Type B pancreatic cell (in vitro differentiated cells): ENCODE measurements at regions not wholly inside any gene's neighbourhood (a gene's known extent, or its start where the extent isn't known, plus 50 kb on each side); places are given as distances from the start of the nearest gene placed in this dataset.

Source experiments
- DNase-seq: peaks from one replicate; pipeline ENCODE4 v3.0.0; 2021; ENCODE audit warnings: mixed read lengths; ENCODE audit not compliant: unreplicated experiment; ENCODE audit errors: extremely low spot score
- H3K27ac Mint-ChIP-seq: 2 replicates; pipeline ENCODE4 v1.8.0; 2021; ENCODE audit warnings: mild to moderate bottlenecking, mixed read lengths
- H3K27me3 Mint-ChIP-seq: 2 replicates; pipeline ENCODE4 v1.8.0; 2021; ENCODE audit warnings: mixed read lengths
- H3K36me3 Mint-ChIP-seq: 2 replicates; pipeline ENCODE4 v1.8.0; 2021; ENCODE audit warnings: mixed read lengths
- H3K4me1 Mint-ChIP-seq: one replicate; pipeline ENCODE4 v1.8.0; 2021; ENCODE audit warnings: mixed read lengths; ENCODE audit not compliant: unreplicated experiment
- H3K4me3 Mint-ChIP-seq: 2 replicates; pipeline ENCODE4 v1.8.0; 2021; ENCODE audit warnings: mild to moderate bottlenecking, mixed read lengths
- H3K9me3 Mint-ChIP-seq: 2 replicates; pipeline ENCODE4 v1.8.0; 2021; ENCODE audit warnings: mixed read lengths
- TF ChIP-seq, protein P1 (sequence below): fragments of 200-600 bp; sonication (generic); conservative IDR thresholded peaks from 2 replicates; pipeline ENCODE4 v1.5.0; 2021; ENCODE audit warnings: antibody characterized with exemption, mild to moderate bottlenecking

GRCh38 chr2:217666338-217666737 lies 336.5 kb downstream of the TNS1 start:
- H3K36me3 Mint-ChIP-seq, result no peaks in the 10 kb centered on the region
- TF ChIP-seq, protein P1, sequence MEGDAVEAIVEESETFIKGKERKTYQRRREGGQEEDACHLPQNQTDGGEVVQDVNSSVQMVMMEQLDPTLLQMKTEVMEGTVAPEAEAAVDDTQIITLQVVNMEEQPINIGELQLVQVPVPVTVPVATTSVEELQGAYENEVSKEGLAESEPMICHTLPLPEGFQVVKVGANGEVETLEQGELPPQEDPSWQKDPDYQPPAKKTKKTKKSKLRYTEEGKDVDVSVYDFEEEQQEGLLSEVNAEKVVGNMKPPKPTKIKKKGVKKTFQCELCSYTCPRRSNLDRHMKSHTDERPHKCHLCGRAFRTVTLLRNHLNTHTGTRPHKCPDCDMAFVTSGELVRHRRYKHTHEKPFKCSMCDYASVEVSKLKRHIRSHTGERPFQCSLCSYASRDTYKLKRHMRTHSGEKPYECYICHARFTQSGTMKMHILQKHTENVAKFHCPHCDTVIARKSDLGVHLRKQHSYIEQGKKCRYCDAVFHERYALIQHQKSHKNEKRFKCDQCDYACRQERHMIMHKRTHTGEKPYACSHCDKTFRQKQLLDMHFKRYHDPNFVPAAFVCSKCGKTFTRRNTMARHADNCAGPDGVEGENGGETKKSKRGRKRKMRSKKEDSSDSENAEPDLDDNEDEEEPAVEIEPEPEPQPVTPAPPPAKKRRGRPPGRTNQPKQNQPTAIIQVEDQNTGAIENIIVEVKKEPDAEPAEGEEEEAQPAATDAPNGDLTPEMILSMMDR, result no peak
- H3K27me3 Mint-ChIP-seq, result no peaks in the 10 kb centered on the region
- peaks cover 14% of the 10 kb centered on the region for H3K9me3 Mint-ChIP-seq
- H3K4me3 Mint-ChIP-seq, result no peak overlapping the region
- DNase-seq, result no peak
- H3K4me1 Mint-ChIP-seq, result peaks cover 6% of the 10 kb centered on the region
- H3K27ac Mint-ChIP-seq, result no peak overlapping the region

GRCh38 chr2:217664761-217665160 lies 338.0 kb downstream of the TNS1 start:
- DNase-seq, result no peak
- peaks cover 6% of the 10 kb centered on the region for H3K4me1 Mint-ChIP-seq
- peaks cover 9% of the 10 kb centered on the region for H3K9me3 Mint-ChIP-seq
- TF ChIP-seq, protein P1, result no peak
- peaks cover 2% of the 10 kb centered on the region for H3K27me3 Mint-ChIP-seq
- no peaks in the 10 kb centered on the region for H3K36me3 Mint-ChIP-seq
- no peak overlapping the region for H3K27ac Mint-ChIP-seq
- H3K4me3 Mint-ChIP-seq, result no peak overlapping the region

- Mint-ChIP-seq H3K4me3 (no peak overlapping the region), H3K27me3 (peaks cover 6% of the 10 kb centered on the region), H3K9me3 (peaks cover 9% of the 10 kb centered on the region), H3K27ac (no peak overlapping the region), H3K4me1 (peaks cover 6% of the 10 kb centered on the region), H3K36me3 (no peaks in the 10 kb centered on the region)
- DNase-seq, result no peak
- TF ChIP-seq, protein P1, result no peak
Observed at GRCh38 chr2:217662984-217663602, 339.7 kb downstream of the TNS1 start.

DNA sequence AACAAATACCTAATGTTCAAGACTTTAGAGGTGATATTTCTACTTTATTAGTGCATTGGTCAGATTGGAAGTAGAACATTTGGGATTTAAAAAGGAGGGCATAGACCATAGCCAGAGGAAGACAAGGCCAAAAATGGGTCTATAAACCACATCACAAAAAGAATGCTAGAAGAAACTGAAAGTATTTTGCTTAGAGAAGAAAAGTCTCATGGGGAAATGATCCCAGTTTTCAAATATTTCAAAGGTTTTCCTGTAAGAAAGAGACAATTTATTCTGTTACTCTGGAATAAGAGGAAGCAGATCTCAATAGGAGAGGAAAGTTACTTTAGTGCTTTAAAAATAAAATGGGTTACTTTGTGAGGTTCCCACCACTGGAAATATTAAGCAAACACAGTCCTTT lies 341.4 kb downstream of the TNS1 start:
- no peak overlapping the region for H3K4me3 Mint-ChIP-seq
- no peaks in the 10 kb centered on the region for H3K36me3 Mint-ChIP-seq
- TF ChIP-seq, protein P1, result no peak
- H3K27me3 Mint-ChIP-seq, result peaks cover 8% of the 10 kb centered on the region
- H3K27ac Mint-ChIP-seq, result no peak overlapping the region
- DNase-seq, result no peak
- no peaks in the 10 kb centered on the region for H3K4me1 Mint-ChIP-seq
- peaks cover 6% of the 10 kb centered on the region for H3K9me3 Mint-ChIP-seq

GRCh38 chr2:217660423-217660822 lies 342.4 kb downstream of the TNS1 start:
- no peaks in the 10 kb centered on the region for H3K4me1 Mint-ChIP-seq
- DNase-seq, result no peak
- no peak overlapping the region for H3K4me3 Mint-ChIP-seq
- H3K27ac Mint-ChIP-seq, result no peak overlapping the region
- peaks cover 11% of the 10 kb centered on the region for H3K27me3 Mint-ChIP-seq
- no peaks in the 10 kb centered on the region for H3K36me3 Mint-ChIP-seq
- TF ChIP-seq, protein P1, result no peak
- H3K9me3 Mint-ChIP-seq, result peaks cover 10% of the 10 kb centered on the region

- H3K36me3 Mint-ChIP-seq, result no peaks in the 10 kb centered on the region
- no peaks in the 10 kb centered on the region for H3K4me1 Mint-ChIP-seq
- no peak overlapping the region for H3K4me3 Mint-ChIP-seq
- TF ChIP-seq, protein P1, result no peak
- H3K27ac Mint-ChIP-seq, result no peak overlapping the region
- H3K27me3 Mint-ChIP-seq, result peaks cover 11% of the 10 kb centered on the region
- no peak for DNase-seq
- peaks cover 5% of the 10 kb centered on the region for H3K9me3 Mint-ChIP-seq
Observed at GRCh38 chr2:217658806-217659205, 344.0 kb downstream of the TNS1 start.
